ENCODE measurements at regions not wholly inside any gene's neighbourhood (a gene's known extent, or its start where the extent isn't known, plus 50 kb on each side); places are given as distances from the start of the nearest gene placed in this dataset.

GRCh38 chr15:29522373-29523276, 253.0 kb upstream of the NSMCE3 start:
- TF ChIP-seq POLR2A (IDR thresholded peaks at IDR 0.05), result no peak
- no peak for TF ChIP-seq CTCF (IDR thresholded peaks at IDR 0.05)
- TF ChIP-seq POLR2AphosphoS5 (IDR thresholded peaks at IDR 0.05), result no peak
- TF ChIP-seq EP300 (IDR thresholded peaks at IDR 0.05), result no peak

Measured in sigmoid colon (tissue), 4 donors.